ENCODE measurements at regions not wholly inside any gene's neighbourhood (a gene's known extent, or its start where the extent isn't known, plus 50 kb on each side); places are given as distances from the start of the nearest gene placed in this dataset.

- TF ChIP-seq EZH2 (IDR thresholded peaks at IDR 0.05; ENCODE audit: low read depth), result no peak
- TF ChIP-seq, protein P1, sequence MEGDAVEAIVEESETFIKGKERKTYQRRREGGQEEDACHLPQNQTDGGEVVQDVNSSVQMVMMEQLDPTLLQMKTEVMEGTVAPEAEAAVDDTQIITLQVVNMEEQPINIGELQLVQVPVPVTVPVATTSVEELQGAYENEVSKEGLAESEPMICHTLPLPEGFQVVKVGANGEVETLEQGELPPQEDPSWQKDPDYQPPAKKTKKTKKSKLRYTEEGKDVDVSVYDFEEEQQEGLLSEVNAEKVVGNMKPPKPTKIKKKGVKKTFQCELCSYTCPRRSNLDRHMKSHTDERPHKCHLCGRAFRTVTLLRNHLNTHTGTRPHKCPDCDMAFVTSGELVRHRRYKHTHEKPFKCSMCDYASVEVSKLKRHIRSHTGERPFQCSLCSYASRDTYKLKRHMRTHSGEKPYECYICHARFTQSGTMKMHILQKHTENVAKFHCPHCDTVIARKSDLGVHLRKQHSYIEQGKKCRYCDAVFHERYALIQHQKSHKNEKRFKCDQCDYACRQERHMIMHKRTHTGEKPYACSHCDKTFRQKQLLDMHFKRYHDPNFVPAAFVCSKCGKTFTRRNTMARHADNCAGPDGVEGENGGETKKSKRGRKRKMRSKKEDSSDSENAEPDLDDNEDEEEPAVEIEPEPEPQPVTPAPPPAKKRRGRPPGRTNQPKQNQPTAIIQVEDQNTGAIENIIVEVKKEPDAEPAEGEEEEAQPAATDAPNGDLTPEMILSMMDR (conservative IDR thresholded peaks at IDR 0.05), result no peak
Measured at GRCh38 chr5:9721161-9721560, 91.0 kb upstream of the TAS2R1 start.
